Hematopoietic multipotent progenitor cell treated with erythropoietin and hydrocortisone succinate and interleukin-3 and kit ligand, for 17 days (in vitro differentiated cells): ENCODE measurements at regions not wholly inside any gene's neighbourhood (a gene's known extent, or its start where the extent isn't known, plus 50 kb on each side); places are given as distances from the start of the nearest gene placed in this dataset.

Experiments used
- DNase-seq: peaks from one replicate; pipeline ENCODE4 v3.0.0-alpha.2; 2015; ENCODE audit warnings: low spot score

- no peak for DNase-seq
These were observed 556.7 kb upstream of the FBXO33 start for GRCh38 chr14:39988939-39989338.

GRCh38 chr14:39984323-39984722 is 552.1 kb upstream of the FBXO33 start:
- no peak for DNase-seq

- DNase-seq = no peak
These were observed 545.0 kb upstream of the FBXO33 start for GRCh38 chr14:39977198-39977597.

GRCh38 chr14:39974036-39974435 is 541.8 kb upstream of the FBXO33 start:
- no peak for DNase-seq

GRCh38 chr14:39972704-39973103 is 540.5 kb upstream of the FBXO33 start:
- DNase-seq = no peak

GRCh38 chr14:39967885-39968284 is 535.7 kb upstream of the FBXO33 start:
- no peak for DNase-seq

GRCh38 chr14:39957987-39958386 is 525.8 kb upstream of the FBXO33 start:
- DNase-seq = no peak

- DNase-seq = no peak
These were observed 525.1 kb upstream of the FBXO33 start for GRCh38 chr14:39957290-39957689.

GRCh38 chr14:39956372-39956771 is 524.1 kb upstream of the FBXO33 start:
- no peak for DNase-seq

GRCh38 chr14:39948235-39948634 is 516.0 kb upstream of the FBXO33 start:
- DNase-seq = no peak

GRCh38 chr14:39946807-39947206 is 514.6 kb upstream of the FBXO33 start:
- no peak for DNase-seq

- DNase-seq = no peak
These were observed 506.8 kb upstream of the FBXO33 start for GRCh38 chr14:39939023-39939422.

GRCh38 chr14:39912192-39913100 is 480.2 kb upstream of the FBXO33 start:
- DNase-seq = no peak

GRCh38 chr14:39897657-39898056 is 465.4 kb upstream of the FBXO33 start:
- DNase-seq = no peak

GRCh38 chr14:39890026-39890425 is 457.8 kb upstream of the FBXO33 start:
- DNase-seq = no peak

GRCh38 chr14:39884091-39884490 is 451.9 kb upstream of the FBXO33 start:
- no peak for DNase-seq

GRCh38 chr14:39880965-39881364 is 448.7 kb upstream of the FBXO33 start:
- no peak for DNase-seq

- DNase-seq = no peak
These were observed 448.0 kb upstream of the FBXO33 start for GRCh38 chr14:39880106-39880695.

GRCh38 chr14:39877577-39878190 is 445.5 kb upstream of the FBXO33 start:
- no peak for DNase-seq

- DNase-seq = no peak
These were observed 444.7 kb upstream of the FBXO33 start for GRCh38 chr14:39876916-39877315.

GRCh38 chr14:39875028-39875427 is 442.8 kb upstream of the FBXO33 start:
- DNase-seq = no peak

- no peak for DNase-seq
These were observed 441.6 kb upstream of the FBXO33 start for GRCh38 chr14:39873791-39874190.

- DNase-seq = no peak
These were observed 436.7 kb upstream of the FBXO33 start for GRCh38 chr14:39868949-39869348.
